Astrocyte of the spinal cord (primary cell): ENCODE measurements at regions not wholly inside any gene's neighbourhood (a gene's known extent, or its start where the extent isn't known, plus 50 kb on each side); places are given as distances from the start of the nearest gene placed in this dataset.

Experiments
- DNase-seq: peaks from one replicate; pipeline ENCODE4 v3.0.0; 2011; ENCODE audit warnings: low read depth, low spot score
- H3K4me3 ChIP-seq: 2 replicates; pipeline ENCODE4 v1.5.1; 2011; ENCODE audit warnings: low read depth, mild to moderate bottlenecking, low read length, moderate library complexity
- CTCF ChIP-seq: IDR thresholded peaks from 2 replicates; pipeline ENCODE4 v1.5.1; 2012; ENCODE audit warnings: low read depth, mild to moderate bottlenecking, low read length, inconsistent platforms
- in situ Hi-C: cut with HindIII; loops from 2 replicates; pipeline ENCODE4 v1.10.0; 2017; ENCODE audit warnings: low sequenced_read_pairs

- in situ Hi-C loops: no loop called here
- H3K4me3 ChIP-seq: no peak overlapping the region
- TF ChIP-seq CTCF: no peak
- no peak for DNase-seq
Measured at GRCh38 chr2:142484111-142484510, 353.3 kb upstream of the LRP1B start.

- no peak overlapping the region for H3K4me3 ChIP-seq
- TF ChIP-seq CTCF: no peak
- DNase-seq: no peak
- in situ Hi-C loops: no loop called here
Measured at GRCh38 chr2:142483653-142484052, 352.8 kb upstream of the LRP1B start.

- in situ Hi-C loops: no loop called here
- no peak for DNase-seq
- no peak overlapping the region for H3K4me3 ChIP-seq
- no peak for TF ChIP-seq CTCF
Measured at GRCh38 chr2:142478206-142478605, 347.4 kb upstream of the LRP1B start.

- DNase-seq: no peak
- no peak for TF ChIP-seq CTCF
- no peak overlapping the region for H3K4me3 ChIP-seq
- in situ Hi-C loops: no loop called here
Measured at GRCh38 chr2:142472382-142472781, 341.6 kb upstream of the LRP1B start.

GRCh38 chr2:142467321-142467720 is 336.5 kb upstream of the LRP1B start:
- TF ChIP-seq CTCF: no peak
- DNase-seq: no peak
- no peak overlapping the region for H3K4me3 ChIP-seq
- in situ Hi-C loops: no loop called here

- in situ Hi-C loops: no loop called here
- H3K4me3 ChIP-seq: no peak overlapping the region
- TF ChIP-seq CTCF: no peak
- no peak for DNase-seq
Measured at GRCh38 chr2:142463047-142463446, 332.2 kb upstream of the LRP1B start.

- in situ Hi-C loops: no loop called here
- no peak for DNase-seq
- no peak for TF ChIP-seq CTCF
- no peak overlapping the region for H3K4me3 ChIP-seq
Measured at GRCh38 chr2:142462306-142462705, 331.5 kb upstream of the LRP1B start.
